HepG2 (cell line): ENCODE measurements at regions not wholly inside any gene's neighbourhood (a gene's known extent, or its start where the extent isn't known, plus 50 kb on each side); places are given as distances from the start of the nearest gene placed in this dataset.

ENCODE experiments used
- ATF5 ChIP-seq: sonication (generic); formaldehyde crosslinking; IDR thresholded peaks from 2 replicates; pipeline ENCODE4 v1.4.0; 2020; ENCODE audit warnings: mild to moderate bottlenecking, low read depth, missing genetic modification reagents
- BORCS8-MEF2B ChIP-seq: sonication (generic); formaldehyde crosslinking; IDR thresholded peaks from 2 replicates; pipeline ENCODE4 v1.8.0; 2022; ENCODE audit warnings: mild to moderate bottlenecking, missing genetic modification reagents
- GATA4 ChIP-seq: sonication (generic); IDR thresholded peaks from 2 replicates; pipeline ENCODE4 v1.6.1; 2016; ENCODE audit warnings: antibody characterized with exemption, low read depth, borderline replicate concordance
- GATAD2A ChIP-seq: IDR thresholded peaks from 2 replicates; pipeline ENCODE4 v1.6.1; 2016
- IKZF4 ChIP-seq: sonication (generic); formaldehyde crosslinking; IDR thresholded peaks from 2 replicates; pipeline ENCODE4 v1.5.1; 2020; ENCODE audit warnings: borderline replicate concordance, mild to moderate bottlenecking, low read depth, missing genetic modification reagents; ENCODE audit errors: not compliant biosample characterization
- KDM2A ChIP-seq: sonication (generic); formaldehyde crosslinking; IDR thresholded peaks from 2 replicates; pipeline ENCODE4 v1.4.0; 2020; ENCODE audit warnings: low read depth, missing genetic modification reagents, borderline replicate concordance
- NBN ChIP-seq: fragments of 450-650 bp; conservative IDR thresholded peaks from 2 replicates; pipeline ENCODE4 v1.6.1; 2017
- NR2F6 ChIP-seq, 2 experiments: IDR thresholded peaks; 2 replicates each; pipeline ENCODE4 v1.6.1; 2016; ENCODE audit warnings: antibody characterized with exemption in 1 of 2, mild to moderate bottlenecking in 1 of 2
- PAX8 ChIP-seq: sonication (generic); formaldehyde crosslinking; IDR thresholded peaks from 2 replicates; pipeline ENCODE4 v1.8.0; 2022; ENCODE audit warnings: mild to moderate bottlenecking, missing genetic modification reagents, borderline replicate concordance
- RBM39 ChIP-seq: fragments of 200-400 bp; formaldehyde crosslinking; IDR thresholded peaks from one replicate; pipeline ENCODE4 v1.6.1; 2018; ENCODE audit warnings: antibody characterized with exemption, mild to moderate bottlenecking, low read depth, low read length; ENCODE audit not compliant: poor library complexity, severe bottlenecking
- WIZ ChIP-seq: sonication (generic); formaldehyde crosslinking; IDR thresholded peaks from 2 replicates; pipeline ENCODE4 v1.5.1; 2020; ENCODE audit warnings: mild to moderate bottlenecking, missing genetic modification reagents
- XBP1 ChIP-seq: sonication (generic); formaldehyde crosslinking; IDR thresholded peaks from 2 replicates; pipeline ENCODE4 v1.5.0; 2020; ENCODE audit warnings: missing genetic modification reagents
- ZFP82 ChIP-seq: sonication (generic); formaldehyde crosslinking; IDR thresholded peaks from 2 replicates; pipeline ENCODE4 v1.5.1; 2020; ENCODE audit warnings: mild to moderate bottlenecking, missing genetic modification reagents, borderline replicate concordance
- ZNF512 ChIP-seq: sonication (generic); formaldehyde crosslinking; IDR thresholded peaks from 2 replicates; pipeline ENCODE4 v1.4.0; 2020; ENCODE audit warnings: mild to moderate bottlenecking, missing genetic modification reagents
- ZNF646 ChIP-seq: sonication (generic); formaldehyde crosslinking; IDR thresholded peaks from 2 replicates; pipeline ENCODE4 v1.9.0; 2021; ENCODE audit warnings: mild to moderate bottlenecking, missing genetic modification reagents
- ZNF691 ChIP-seq: sonication (generic); formaldehyde crosslinking; IDR thresholded peaks from 2 replicates; pipeline ENCODE4 v1.4.0; 2020; ENCODE audit warnings: missing genetic modification reagents, low read depth, mild to moderate bottlenecking, borderline replicate concordance
- ZNF773 ChIP-seq: sonication (generic); formaldehyde crosslinking; IDR thresholded peaks from 2 replicates; pipeline ENCODE4 v1.4.0; 2020; ENCODE audit warnings: missing genetic modification reagents, borderline replicate concordance
- ZNF788 ChIP-seq: sonication (generic); formaldehyde crosslinking; IDR thresholded peaks from 2 replicates; pipeline ENCODE4 v1.5.0; 2020; ENCODE audit warnings: mild to moderate bottlenecking, missing genetic modification reagents, borderline replicate concordance
- ZUFSP ChIP-seq: sonication (generic); formaldehyde crosslinking; IDR thresholded peaks from 2 replicates; pipeline ENCODE4 v1.9.0; 2021; ENCODE audit warnings: missing genetic modification reagents, mild to moderate bottlenecking, borderline replicate concordance

GRCh38 chr2:234578389-234578788 is 81.5 kb upstream of the ARL4C start (continued):
- TF ChIP-seq ZNF691: no peak
- TF ChIP-seq XBP1 (CRISPR knock-in tag): no peak
- TF ChIP-seq GATA4: no peak
- TF ChIP-seq IKZF4 (CRISPR knock-in tag): no peak
- TF ChIP-seq ZUFSP (CRISPR knock-in tag): no peak
- no peak for TF ChIP-seq KDM2A
- no peak for TF ChIP-seq RBM39
- TF ChIP-seq BORCS8-MEF2B: no peak
- TF ChIP-seq ZNF788 (CRISPR knock-in tag): no peak
- no peak for TF ChIP-seq ZFP82 (CRISPR knock-in tag)
- TF ChIP-seq ZNF512 (CRISPR knock-in tag): no peak
- TF ChIP-seq PAX8 (CRISPR knock-in tag): no peak
- TF ChIP-seq ZNF646: peak; percentile 41; the same call in 1 of the 2 replicates
- no peak for TF ChIP-seq ATF5
- no peak for TF ChIP-seq WIZ (CRISPR knock-in tag)
- TF ChIP-seq ZNF773 (CRISPR knock-in tag): no peak
- TF ChIP-seq NBN: peak; percentile 96
- TF ChIP-seq GATAD2A: no peak
- TF ChIP-seq NR2F6 (IDR thresholded peaks at IDR 0.05): no peak
- TF ChIP-seq NR2F6 (CRISPR knock-in tag; IDR thresholded peaks at IDR 0.05): no peak
